HEK293 (cell line): ENCODE measurements at regions not wholly inside any gene's neighbourhood (a gene's known extent, or its start where the extent isn't known, plus 50 kb on each side); places are given as distances from the start of the nearest gene placed in this dataset.

Experiments used
- CTCF ChIA-PET: fragments of 350-600 bp; formaldehyde crosslinking; extraction: SDS; loops from one replicate; lab custom pipeline; 2021; ENCODE audit warnings: antibody characterized with exemption; lab: Yijun Ruan, JAX
- POLR2A ChIA-PET: fragments of 300-600 bp; formaldehyde crosslinking; extraction: SDS; loops from one replicate; lab custom pipeline; 2020; ENCODE audit warnings: antibody characterized with exemption, inconsistent platforms; lab: Yijun Ruan, JAX
- H3K27ac ChIP-seq: fragments of 200-500 bp; sonication (Bioruptor generic); 2 replicates; pipeline ENCODE4 v1.5.1; 2014; ENCODE audit warnings: low read depth, low read length, control low read depth, inconsistent platforms; ENCODE audit errors: extremely low read depth
- H3K36me3 ChIP-seq, 2 experiments: fragments of 200-500 bp in 1 of 2; sonication (Bioruptor generic) in 1 of 2; 1 replicate in 1 of 2; 2 replicates in 1 of 2; pipeline ENCODE4 v1.5.1; 2014 to 2017; ENCODE audit warnings: inconsistent platforms in 2 of 2, low read length in 2 of 2; ENCODE audit not compliant: control insufficient read depth in 2 of 2, insufficient read depth in 1 of 2
- H3K4me1 ChIP-seq: fragments of 200-500 bp; sonication (Bioruptor generic); 2 replicates; pipeline ENCODE4 v1.5.1; 2014; ENCODE audit warnings: mild to moderate bottlenecking, low read length, inconsistent platforms; ENCODE audit not compliant: control insufficient read depth, insufficient read depth
- H3K4me3 ChIP-seq: 2 replicates; pipeline ENCODE4 v1.5.1; 2011; ENCODE audit warnings: low read depth, mild to moderate bottlenecking, control low read depth, low read length, moderate library complexity
- H3K9me3 ChIP-seq: fragments of 200-500 bp; sonication (Bioruptor generic); 2 replicates; pipeline ENCODE4 v1.5.1; 2014; ENCODE audit warnings: low read depth, low read length, inconsistent platforms; ENCODE audit not compliant: control insufficient read depth, insufficient read depth
- ATF2 ChIP-seq: fragments of 450-650 bp; formaldehyde crosslinking; IDR thresholded peaks from 2 replicates; pipeline ENCODE4 v1.5.1; 2016; ENCODE audit warnings: missing biosample characterization, missing genetic modification characterization, low read depth
- HOXC10 ChIP-seq: sonication (generic); formaldehyde crosslinking; IDR thresholded peaks from 2 replicates; pipeline ENCODE4 v1.8.1; 2023; ENCODE audit warnings: mild to moderate bottlenecking, missing genetic modification reagents
- OSR2 ChIP-seq: fragments of 450-650 bp; formaldehyde crosslinking; IDR thresholded peaks from 2 replicates; pipeline ENCODE4 v1.5.1; 2016; ENCODE audit warnings: missing biosample characterization, missing genetic modification characterization
- SALL2 ChIP-seq: fragments of 450-650 bp; formaldehyde crosslinking; IDR thresholded peaks from 2 replicates; pipeline ENCODE4 v1.5.0; 2017; ENCODE audit warnings: missing biosample characterization, mild to moderate bottlenecking, missing genetic modification characterization, borderline replicate concordance
- SCRT1 ChIP-seq: fragments of 450-650 bp; formaldehyde crosslinking; IDR thresholded peaks from 2 replicates; pipeline ENCODE4 v1.5.1; 2016; ENCODE audit warnings: missing biosample characterization, missing genetic modification characterization, borderline replicate concordance
- ZFP41 ChIP-seq: fragments of 450-650 bp; formaldehyde crosslinking; IDR thresholded peaks from 2 replicates; pipeline ENCODE4 v1.5.1; 2016; ENCODE audit warnings: missing biosample characterization, missing genetic modification characterization, borderline replicate concordance
- ZIC2 ChIP-seq: fragments of 450-650 bp; formaldehyde crosslinking; IDR thresholded peaks from 2 replicates; pipeline ENCODE4 v1.5.1; 2016; ENCODE audit warnings: missing biosample characterization, missing genetic modification characterization
- ZNF146 ChIP-seq: fragments of 450-650 bp; formaldehyde crosslinking; IDR thresholded peaks from 2 replicates; pipeline ENCODE4 v1.5.1; 2016; ENCODE audit warnings: missing biosample characterization, missing genetic modification characterization
- ZNF148 ChIP-seq: fragments of 450-650 bp; formaldehyde crosslinking; IDR thresholded peaks from 2 replicates; pipeline ENCODE4 v1.5.0; 2017; ENCODE audit warnings: missing biosample characterization, missing genetic modification characterization, borderline replicate concordance
- ZNF155 ChIP-seq: fragments of 450-650 bp; formaldehyde crosslinking; IDR thresholded peaks from 2 replicates; pipeline ENCODE4 v1.5.1; 2016; ENCODE audit warnings: missing biosample characterization, missing genetic modification characterization
- ZNF175 ChIP-seq: fragments of 450-650 bp; formaldehyde crosslinking; IDR thresholded peaks from 2 replicates; pipeline ENCODE4 v1.5.1; 2016; ENCODE audit warnings: missing biosample characterization, missing genetic modification characterization
- ZNF26 ChIP-seq: fragments of 450-650 bp; formaldehyde crosslinking; IDR thresholded peaks from 2 replicates; pipeline ENCODE4 v1.5.1; 2016; ENCODE audit warnings: missing biosample characterization, missing genetic modification characterization
- ZNF404 ChIP-seq: fragments of 450-650 bp; formaldehyde crosslinking; IDR thresholded peaks from 2 replicates; pipeline ENCODE4 v1.5.1; 2017; ENCODE audit warnings: missing biosample characterization, missing genetic modification characterization
- ZNF416 ChIP-seq: fragments of 450-650 bp; formaldehyde crosslinking; IDR thresholded peaks from 2 replicates; pipeline ENCODE4 v1.5.1; 2016; ENCODE audit warnings: missing biosample characterization, missing genetic modification characterization
- ZNF473 ChIP-seq: fragments of 450-650 bp; formaldehyde crosslinking; IDR thresholded peaks from 2 replicates; pipeline ENCODE4 v1.5.1; 2017; ENCODE audit warnings: missing biosample characterization, missing genetic modification characterization
- ZNF561 ChIP-seq: fragments of 450-650 bp; IDR thresholded peaks from 2 replicates; pipeline ENCODE4 v1.5.1; 2018; ENCODE audit warnings: missing biosample characterization, missing genetic modification characterization, borderline replicate concordance
- ZNF585B ChIP-seq: fragments of 450-650 bp; formaldehyde crosslinking; IDR thresholded peaks from 2 replicates; pipeline ENCODE4 v1.5.1; 2016; ENCODE audit warnings: missing biosample characterization, missing genetic modification characterization
- ZNF600 ChIP-seq: fragments of 450-650 bp; formaldehyde crosslinking; IDR thresholded peaks from 2 replicates; pipeline ENCODE4 v1.5.1; 2016; ENCODE audit warnings: missing biosample characterization, missing genetic modification characterization
- ZNF626 ChIP-seq: fragments of 450-650 bp; sonication (Bioruptor Pico); formaldehyde crosslinking; IDR thresholded peaks from 2 replicates; pipeline ENCODE4 v1.5.1; 2018; ENCODE audit warnings: missing biosample characterization, missing genetic modification characterization, inconsistent platforms
- ZNF654 ChIP-seq: fragments of 450-650 bp; formaldehyde crosslinking; IDR thresholded peaks from 2 replicates; pipeline ENCODE4 v1.5.1; 2016; ENCODE audit warnings: low read depth, missing biosample characterization, missing genetic modification characterization
- ZSCAN16 ChIP-seq: fragments of 450-650 bp; formaldehyde crosslinking; IDR thresholded peaks from 2 replicates; pipeline ENCODE4 v1.5.1; 2016; ENCODE audit warnings: missing biosample characterization, missing genetic modification characterization
- ZSCAN18 ChIP-seq: fragments of 450-650 bp; formaldehyde crosslinking; IDR thresholded peaks from 2 replicates; pipeline ENCODE4 v1.5.1; 2016; ENCODE audit warnings: missing biosample characterization, missing genetic modification characterization
- ZSCAN30 ChIP-seq: fragments of 450-650 bp; IDR thresholded peaks from 2 replicates; pipeline ENCODE4 v1.5.1; 2018; ENCODE audit warnings: missing biosample characterization, mild to moderate bottlenecking, missing genetic modification characterization, moderate library complexity

- H3K4me3 ChIP-seq, result no peak overlapping the region
- no peaks in the 10 kb centered on the region for H3K9me3 ChIP-seq
- CTCF ChIA-PET, result interaction anchor here (0.6 kb wide), 1 partner anchor 131 kb away, joined by 4 read pairs; no protein-coding TSS in a partner anchor
- POLR2A ChIA-PET, result no interaction called here
- H3K36me3 ChIP-seq, result no peaks in the 10 kb centered on the region
- no peak overlapping the region for H3K27ac ChIP-seq
- TF ChIP-seq ATF2 (tag by site-specific recombination), result no peak
- no peak for TF ChIP-seq ZFP41 (tag by site-specific recombination)
- TF ChIP-seq ZNF626 (tag by site-specific recombination), result no peak
- TF ChIP-seq ZNF175 (tag by site-specific recombination), result no peak
- no peak for TF ChIP-seq ZSCAN30 (tag by site-specific recombination)
- TF ChIP-seq ZNF561 (tag by site-specific recombination), result no peak
- no peak for TF ChIP-seq ZNF600
- TF ChIP-seq ZSCAN18 (tag by site-specific recombination), result no peak
- TF ChIP-seq SCRT1, result no peak
- no peak for TF ChIP-seq ZNF585B (tag by site-specific recombination)
- no peak for TF ChIP-seq ZNF26 (tag by site-specific recombination)
- TF ChIP-seq ZNF155, result no peak
- no peak for TF ChIP-seq ZNF146 (tag by site-specific recombination)
- no peaks in the 10 kb centered on the region for H3K4me1 ChIP-seq
These were observed 290.4 kb upstream of the NR4A3 start for GRCh38 chr9:99531313-99531712.

GRCh38 chr9:99533421-99533820, 288.3 kb upstream of the NR4A3 start:
- no peak overlapping the region for H3K27ac ChIP-seq
- ChIA-PET CTCF (interaction anchor here (1.0 kb wide), 1 partner anchor 263 kb away, joined by 7 read pairs; no protein-coding TSS in a partner anchor), POLR2A (no interaction called here)
- H3K4me1 ChIP-seq, result no peaks in the 10 kb centered on the region
- TF ChIP-seq ZNF404 (tag by site-specific recombination) (no peak), HOXC10 (CRISPR knock-in tag) (no peak), OSR2 (no peak), ZNF148 (no peak), ZNF416 (no peak), ZIC2 (tag by site-specific recombination) (no peak), ZNF654 (no peak), ZNF473 (tag by site-specific recombination) (no peak), SALL2 (tag by site-specific recombination) (no peak), ZSCAN16 (tag by site-specific recombination) (no peak)
- TF ChIP-seq, all 188 proteins: peak for 0
- no peaks in the 10 kb centered on the region for H3K9me3 ChIP-seq
- H3K36me3 ChIP-seq, result no peaks in the 10 kb centered on the region
- no peak overlapping the region for H3K4me3 ChIP-seq
